CD14-positive monocyte (primary cell): ENCODE measurements at regions not wholly inside any gene's neighbourhood (a gene's known extent, or its start where the extent isn't known, plus 50 kb on each side); places are given as distances from the start of the nearest gene placed in this dataset.

Experiments used
- DNase-seq, 3 donors: peaks; one replicate each; pipeline ENCODE4 v3.0.0-alpha.2; 2011 to 2022
- H2AFZ ChIP-seq: 2 replicates; pipeline ENCODE4 v1.6.0; 2012; ENCODE audit warnings: mild to moderate bottlenecking, low read depth, low read length, inconsistent platforms; ENCODE audit not compliant: insufficient read depth, poor library complexity, severe bottlenecking
- H3K27ac ChIP-seq, 2 donors: 1 replicate in 1 of 2; 2 replicates in 1 of 2; pipeline ENCODE4 v1.5.1; 2012 to 2013; ENCODE audit warnings: low read length in 2 of 2, control low read depth in 1 of 2, inconsistent platforms in 1 of 2, low read depth in 1 of 2, mild to moderate bottlenecking in 1 of 2
- H3K27me3 ChIP-seq, 2 donors: one replicate each; pipeline versions ENCODE4 v1.6.0 to v1.6.1; 2011 to 2013; ENCODE audit warnings: low read length in 2 of 2; ENCODE audit not compliant: control insufficient read depth in 2 of 2, insufficient read depth in 2 of 2
- H3K36me3 ChIP-seq, 2 donors: replicated peaks in 1 of 2; 1 replicate in 1 of 2; 2 replicates in 1 of 2; pipeline versions ENCODE4 v1.5.1 to v1.6.1; 2012 to 2013; ENCODE audit warnings: low read length in 2 of 2, control low read depth in 1 of 2, inconsistent platforms in 1 of 2, mild to moderate bottlenecking in 1 of 2; ENCODE audit not compliant: insufficient read depth in 2 of 2, control insufficient read depth in 1 of 2
- H3K4me1 ChIP-seq, 2 donors: 1 replicate in 1 of 2; 2 replicates in 1 of 2; pipeline versions ENCODE4 v1.5.1 to v1.6.1; 2012 to 2013; ENCODE audit warnings: low read length in 2 of 2, control low read depth in 1 of 2, inconsistent platforms in 1 of 2, mild to moderate bottlenecking in 1 of 2, moderate library complexity in 1 of 2; ENCODE audit not compliant: insufficient read depth in 2 of 2, control insufficient read depth in 1 of 2
- H3K4me2 ChIP-seq: replicated peaks from 2 replicates; pipeline ENCODE3; 2012; ENCODE audit warnings: low read length, moderate library complexity, mild to moderate bottlenecking; ENCODE audit not compliant: poor library complexity, severe bottlenecking; ENCODE audit errors: extremely low read depth
- H3K4me3 ChIP-seq, 3 experiments: fragments of 200-600 bp in 1 of 3; sonication (generic) in 1 of 3; replicated peaks in 1 of 3; 1 replicate in 2 of 3; 2 replicates in 1 of 3; pipeline ENCODE4 v1.5.1; 2011 to 2013; ENCODE audit warnings: low read length in 3 of 3, mild to moderate bottlenecking in 3 of 3, control low read depth in 2 of 3, low read depth in 2 of 3, inconsistent platforms in 1 of 3, moderate library complexity in 1 of 3
- H3K79me2 ChIP-seq: 2 replicates; pipeline ENCODE4 v1.6.0; 2012; ENCODE audit warnings: mild to moderate bottlenecking, control low read depth, inconsistent platforms, low read length, moderate library complexity; ENCODE audit not compliant: insufficient read depth
- H3K9ac ChIP-seq: 2 replicates; pipeline ENCODE4 v1.6.0; 2017; ENCODE audit warnings: low read length, mild to moderate bottlenecking; ENCODE audit not compliant: insufficient read depth, poor library complexity, severe bottlenecking
- H3K9me3 ChIP-seq, 2 donors: replicated peaks in 1 of 2; 1 replicate in 1 of 2; 2 replicates in 1 of 2; pipeline versions ENCODE4 v1.5.1 to v1.6.1; 2012 to 2013; ENCODE audit warnings: low read length in 2 of 2, control low read depth in 1 of 2; ENCODE audit not compliant: control insufficient read depth in 1 of 2, insufficient read depth in 1 of 2
- H4K20me1 ChIP-seq: 2 replicates; pipeline ENCODE4 v1.6.0; 2012; ENCODE audit warnings: mild to moderate bottlenecking, low read length, control low read depth, moderate library complexity; ENCODE audit not compliant: insufficient read depth
- H3K27ac Mint-ChIP-seq, 7 donors: one replicate each; pipeline ENCODE4 v1.8.0; 2020; ENCODE audit warnings: mild to moderate bottlenecking in 7 of 7, mixed read lengths in 7 of 7, moderate library complexity in 6 of 7, inconsistent platforms in 2 of 7
- H3K27me3 Mint-ChIP-seq, 3 donors: one replicate each; pipeline ENCODE4 v1.8.0; 2021 to 2022; ENCODE audit warnings: low read depth in 3 of 3, mild to moderate bottlenecking in 3 of 3, mixed read lengths in 3 of 3, moderate library complexity in 3 of 3, inconsistent platforms in 1 of 3
- H3K36me3 Mint-ChIP-seq, 2 donors: one replicate each; pipeline ENCODE4 v1.8.0; 2020; ENCODE audit warnings: mixed read lengths in 2 of 2, inconsistent platforms in 1 of 2, mild to moderate bottlenecking in 1 of 2
- H3K4me1 Mint-ChIP-seq: one replicate; pipeline ENCODE4 v1.8.0; 2020; ENCODE audit warnings: mild to moderate bottlenecking, mixed read lengths
- H3K4me3 Mint-ChIP-seq, 2 donors: one replicate each; pipeline ENCODE4 v1.8.0; 2020; ENCODE audit warnings: mild to moderate bottlenecking in 2 of 2, mixed read lengths in 2 of 2, moderate library complexity in 1 of 2
- H3K9me3 Mint-ChIP-seq, 7 donors: one replicate each; pipeline ENCODE4 v1.8.0; 2020 to 2022; ENCODE audit warnings: mixed read lengths in 7 of 7, mild to moderate bottlenecking in 6 of 7, moderate library complexity in 6 of 7, inconsistent platforms in 2 of 7
- WGBS: methylation state at CpG from one replicate; pipeline ENCODE4 v1.1.5; 2013; ENCODE audit warnings: missing lambda C conversion rate; ENCODE audit not compliant: insufficient coverage; 5-methylcytosine and 5-hydroxymethylcytosine counted together
- intact Hi-C, 2 donors: fragments of 100-400 bp; cut with micrococcal nuclease; formaldehyde crosslinking; loops; one replicate each; pipeline versions ENCODE4 v1.15.0 to v1.15.1; 2023
- TF ChIP-seq, protein P1 (sequence below): fragments of 200-600 bp; IDR thresholded peaks from one replicate; pipeline ENCODE4 v1.8.0; 2022; ENCODE audit warnings: antibody characterized with exemption, mild to moderate bottlenecking

DNA sequence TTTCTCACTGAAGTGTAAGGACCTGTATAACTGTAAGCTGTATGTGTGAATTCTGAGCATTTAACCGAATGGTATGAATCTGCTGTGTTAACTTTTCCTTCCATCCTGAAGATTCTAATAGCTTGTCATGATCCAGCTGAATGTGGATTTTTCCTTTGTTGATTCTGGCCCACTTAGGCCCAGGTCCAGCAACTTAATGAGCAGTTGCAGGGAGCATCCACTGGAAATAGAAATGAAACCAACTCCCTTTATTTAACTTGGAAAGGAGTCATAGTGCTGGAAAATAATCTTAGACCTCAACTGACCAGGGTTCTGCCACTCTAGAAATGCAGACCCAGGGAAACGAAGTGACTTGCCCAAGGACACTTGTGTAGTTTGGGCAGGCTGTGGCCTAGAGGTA is 142.3 kb upstream of the MTNR1B start:
- H3K9ac ChIP-seq = no peak overlapping the region

DNA sequence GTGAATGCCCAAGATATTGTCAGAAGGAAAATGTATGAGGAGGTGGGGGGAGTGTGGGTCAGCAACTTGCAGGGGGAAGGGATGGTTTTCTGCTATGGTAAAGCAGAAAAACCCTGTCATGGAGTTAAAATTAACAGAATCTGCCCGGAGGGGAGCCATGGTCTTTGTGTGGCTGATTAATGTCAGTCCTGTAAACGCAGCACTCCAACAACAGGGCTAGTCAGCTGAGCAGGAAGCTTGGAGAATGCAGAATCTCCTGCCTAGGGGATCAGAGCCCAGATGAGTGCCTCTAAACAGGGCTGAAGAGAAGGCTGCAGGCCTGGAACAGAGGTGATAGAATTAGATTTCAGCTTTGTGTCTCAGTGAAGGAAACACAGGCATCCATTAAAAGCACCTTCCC is 140.9 kb upstream of the MTNR1B start:
- H3K27ac Mint-ChIP-seq = no peak overlapping the region
- H3K27me3 Mint-ChIP-seq = no peaks in the 10 kb centered on the region
- Histone ChIP-seq H3K4me1 (no peaks in the 10 kb centered on the region), H3K4me3 (no peak overlapping the region), H3K36me3 (no peaks in the 10 kb centered on the region), H2AFZ (no peak overlapping the region), H3K27me3 (no peaks in the 10 kb centered on the region), H3K79me2 (no peaks in the 10 kb centered on the region), H3K4me2 (no peak overlapping the region), H3K27ac (no peak overlapping the region), H3K9ac (no peak overlapping the region), H4K20me1 (no peaks in the 10 kb centered on the region), H3K9me3 (no peaks in the 10 kb centered on the region)
- H3K36me3 Mint-ChIP-seq = no peaks in the 10 kb centered on the region
- 12% methylated on average over 2 of the region's 2 CpGs for WGBS
- H3K4me3 Mint-ChIP-seq = no peak overlapping the region
- no peak for DNase-seq
- no peaks in the 10 kb centered on the region for H3K4me1 Mint-ChIP-seq
- H3K9me3 Mint-ChIP-seq = peaks cover 0 to 4% (median 0%) of the 10 kb centered on the region in 7 donors
- TF ChIP-seq, protein P1, sequence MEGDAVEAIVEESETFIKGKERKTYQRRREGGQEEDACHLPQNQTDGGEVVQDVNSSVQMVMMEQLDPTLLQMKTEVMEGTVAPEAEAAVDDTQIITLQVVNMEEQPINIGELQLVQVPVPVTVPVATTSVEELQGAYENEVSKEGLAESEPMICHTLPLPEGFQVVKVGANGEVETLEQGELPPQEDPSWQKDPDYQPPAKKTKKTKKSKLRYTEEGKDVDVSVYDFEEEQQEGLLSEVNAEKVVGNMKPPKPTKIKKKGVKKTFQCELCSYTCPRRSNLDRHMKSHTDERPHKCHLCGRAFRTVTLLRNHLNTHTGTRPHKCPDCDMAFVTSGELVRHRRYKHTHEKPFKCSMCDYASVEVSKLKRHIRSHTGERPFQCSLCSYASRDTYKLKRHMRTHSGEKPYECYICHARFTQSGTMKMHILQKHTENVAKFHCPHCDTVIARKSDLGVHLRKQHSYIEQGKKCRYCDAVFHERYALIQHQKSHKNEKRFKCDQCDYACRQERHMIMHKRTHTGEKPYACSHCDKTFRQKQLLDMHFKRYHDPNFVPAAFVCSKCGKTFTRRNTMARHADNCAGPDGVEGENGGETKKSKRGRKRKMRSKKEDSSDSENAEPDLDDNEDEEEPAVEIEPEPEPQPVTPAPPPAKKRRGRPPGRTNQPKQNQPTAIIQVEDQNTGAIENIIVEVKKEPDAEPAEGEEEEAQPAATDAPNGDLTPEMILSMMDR = no peak
- intact Hi-C loops = no loop called here

More for the DNA sequence above, 142.3 kb upstream of the MTNR1B start:
- intact Hi-C loops = no loop called here
- H3K4me3 Mint-ChIP-seq = no peak overlapping the region
- Histone ChIP-seq H3K4me3 (no peak overlapping the region), H3K9me3 (no peaks in the 10 kb centered on the region), H3K27me3 (no peaks in the 10 kb centered on the region), H3K27ac (no peak overlapping the region), H3K4me1 (no peaks in the 10 kb centered on the region), H3K36me3 (no peaks in the 10 kb centered on the region), H2AFZ (no peak overlapping the region), H3K4me2 (no peak overlapping the region), H3K79me2 (no peaks in the 10 kb centered on the region), H4K20me1 (no peaks in the 10 kb centered on the region)
- 100% methylated on average over 1 of the region's 2 CpGs for WGBS
- no peaks in the 10 kb centered on the region for H3K36me3 Mint-ChIP-seq
- no peak for DNase-seq
- TF ChIP-seq, protein P1 = no peak
- no peaks in the 10 kb centered on the region for H3K27me3 Mint-ChIP-seq
- no peak overlapping the region for H3K27ac Mint-ChIP-seq
- no peaks in the 10 kb centered on the region for H3K4me1 Mint-ChIP-seq
- peaks cover 0 to 4% (median 0%) of the 10 kb centered on the region in 7 donors for H3K9me3 Mint-ChIP-seq
